ENCODE measurements at regions not wholly inside any gene's neighbourhood (a gene's known extent, or its start where the extent isn't known, plus 50 kb on each side); places are given as distances from the start of the nearest gene placed in this dataset.
"Not testable (repeated sequence)": the region's sequence is repeated elsewhere in the genome, so short reads cannot be mapped to it uniquely, and the experiment has no call there.

DNA sequence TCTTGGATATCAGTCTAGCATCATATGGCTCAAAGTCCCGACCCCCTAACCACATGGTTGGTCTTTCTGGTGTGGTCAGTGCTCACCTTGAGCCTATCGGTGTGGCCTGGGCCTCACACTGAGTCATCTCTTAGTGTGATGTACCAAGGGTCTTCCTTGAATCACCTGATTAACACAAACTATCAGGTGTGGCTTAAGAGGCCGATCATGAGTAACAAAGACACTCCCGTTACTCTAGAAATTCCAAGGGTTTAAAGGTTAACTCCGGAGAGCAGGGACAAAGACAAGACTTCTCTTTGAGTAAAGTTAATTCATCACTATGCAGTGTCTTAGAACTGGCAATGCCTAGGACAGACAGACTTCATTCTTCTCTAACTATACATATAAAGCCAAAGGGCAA is 52.3 kb upstream of the ARMC3 start:
- no peak for DNase-seq (ENCODE audit: low read depth)

DNA sequence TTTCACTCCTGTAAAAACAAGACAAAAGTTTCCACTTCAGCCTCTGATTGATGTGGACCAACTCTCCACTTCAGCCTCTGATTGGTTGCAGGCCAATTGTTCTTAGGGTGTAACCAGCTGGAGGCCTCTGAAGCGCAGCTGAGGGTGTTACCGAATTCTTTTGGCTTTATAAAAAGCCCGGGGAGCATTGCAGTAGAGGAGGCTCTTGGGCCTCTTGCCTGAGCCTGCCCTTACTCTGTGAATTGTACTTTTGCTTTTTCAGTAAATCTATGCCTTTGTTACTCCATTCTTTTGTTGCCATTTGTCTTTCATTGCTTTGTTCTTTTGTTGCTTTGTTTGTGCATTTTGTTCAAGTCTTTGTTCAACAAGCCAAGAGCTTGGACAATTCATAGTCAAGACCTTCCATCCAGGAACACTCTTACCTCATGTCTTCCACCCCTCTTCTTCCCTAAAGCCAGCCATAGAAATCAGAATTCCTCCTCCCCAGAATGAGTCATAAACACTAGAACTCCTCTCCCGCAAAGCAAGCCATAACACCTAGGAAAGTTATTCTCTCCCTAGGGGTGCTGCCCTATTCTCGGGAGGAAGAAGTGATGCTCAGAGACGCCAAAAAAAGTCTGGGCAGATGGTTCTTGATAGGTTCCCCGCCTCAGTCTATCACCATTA is 53.5 kb upstream of the ARMC3 start:
- no peak for DNase-seq (ENCODE audit: low read depth)

DNA sequence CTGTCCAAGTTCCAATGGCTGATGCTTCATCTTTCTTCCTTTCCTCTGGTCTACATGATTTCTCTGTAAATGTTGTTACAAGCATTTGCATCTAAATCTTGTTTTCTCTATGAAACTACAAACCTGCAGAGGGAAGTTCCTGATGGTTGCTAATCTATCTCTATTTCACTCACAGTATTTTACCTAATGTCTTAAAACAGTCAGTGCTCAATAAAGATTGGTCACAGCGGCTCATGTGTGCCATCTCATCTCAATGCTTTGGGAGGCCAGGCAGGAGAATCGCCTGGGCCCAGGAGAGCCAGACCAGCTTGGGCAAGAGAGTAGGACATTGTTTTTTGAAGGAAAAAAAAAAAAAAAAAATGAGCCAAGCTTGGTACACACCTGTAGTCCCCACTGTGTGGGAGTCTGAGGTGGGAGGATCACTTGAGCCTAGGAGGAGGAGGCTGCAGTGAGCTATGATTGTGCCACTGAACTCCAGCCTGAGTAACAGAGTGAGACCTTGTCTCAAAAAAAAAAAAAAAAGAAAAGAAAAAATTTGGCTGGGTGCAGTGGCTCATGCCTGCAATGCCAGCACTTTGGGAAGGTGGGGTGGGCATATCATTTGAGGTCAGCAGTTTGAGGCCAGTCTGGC is 71.3 kb upstream of the ARMC3 start:
- DNase-seq (ENCODE audit: low read depth), result no peak

DNA sequence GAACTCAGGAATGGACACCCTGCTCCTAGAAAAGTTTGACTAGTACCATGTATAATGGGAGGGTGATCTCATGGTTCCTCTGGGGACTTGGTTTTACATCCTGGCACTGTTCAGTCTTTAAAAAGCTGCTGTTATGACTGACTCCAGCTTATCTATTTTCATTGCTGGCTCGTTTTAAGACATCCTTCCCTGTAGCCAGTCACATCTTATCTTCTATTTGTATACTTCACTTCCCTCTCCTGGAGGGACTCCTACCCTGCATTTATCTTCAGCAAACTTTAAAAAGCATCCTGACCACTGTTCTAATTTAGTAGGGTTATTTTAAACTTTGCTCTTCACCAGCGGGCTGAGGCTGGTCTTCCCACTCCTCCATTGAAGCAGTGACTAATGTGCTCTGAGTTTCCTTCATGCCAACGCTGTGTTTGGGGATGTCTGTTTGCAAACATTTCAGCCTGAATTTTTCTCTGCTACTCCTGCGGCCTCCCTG is 72.9 kb upstream of the ARMC3 start:
- no peak for DNase-seq (ENCODE audit: low read depth)

DNA sequence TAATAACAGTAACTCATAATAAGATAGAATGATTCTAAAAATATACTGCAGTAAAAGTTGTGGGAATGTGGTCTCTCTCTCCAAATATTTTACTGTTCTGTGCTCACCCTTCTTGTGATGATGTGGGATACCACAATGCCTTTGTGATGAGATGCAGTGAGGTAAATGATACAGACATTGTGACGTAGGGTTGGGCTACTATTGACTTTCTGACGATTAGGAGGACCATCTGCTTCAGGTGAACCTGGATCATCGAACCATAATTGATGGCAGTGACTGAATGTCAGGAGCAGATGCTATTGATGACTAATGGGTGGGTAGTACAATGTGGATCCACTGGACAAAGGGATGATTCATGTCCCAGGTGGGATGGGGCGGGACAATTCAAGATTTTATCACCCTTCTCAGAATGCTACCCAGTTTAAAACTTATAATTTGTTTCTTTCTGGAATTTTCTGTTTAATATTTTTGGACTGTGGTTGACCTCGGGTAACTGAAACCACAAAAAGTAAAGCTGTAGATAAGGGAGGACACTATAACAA is 73.9 kb upstream of the ARMC3 start:
- DNase-seq (ENCODE audit: low read depth), result no peak

DNA sequence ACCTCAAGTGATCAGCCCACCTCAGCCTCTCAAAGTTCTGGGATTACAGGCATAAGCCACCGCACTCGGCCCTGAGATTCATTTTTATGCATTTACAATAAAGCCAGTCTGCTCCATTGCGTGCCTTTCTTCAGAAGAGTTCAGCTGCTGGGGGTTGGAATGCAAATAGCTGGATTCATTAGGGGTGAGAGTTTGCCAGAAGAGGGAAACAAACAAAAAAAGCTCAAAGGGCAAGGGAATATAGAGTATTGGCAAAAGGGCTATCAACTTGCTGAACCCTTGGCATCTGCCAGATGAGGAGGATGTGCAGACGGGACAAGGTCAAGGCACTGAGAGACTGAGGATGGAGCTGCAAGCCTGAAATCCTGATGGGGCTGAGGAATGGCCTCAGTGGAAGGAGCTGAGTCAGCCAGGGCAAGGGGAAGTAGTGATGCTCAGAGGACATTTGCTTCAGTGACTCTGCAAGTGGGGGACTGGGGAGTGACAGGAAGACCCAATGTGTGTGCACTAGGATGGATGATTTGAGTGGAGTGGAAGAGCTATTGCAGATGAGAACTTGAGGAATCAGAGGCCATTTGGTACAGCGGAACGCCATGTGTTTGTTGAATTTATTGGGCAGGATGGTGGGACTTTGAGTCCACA is 75.0 kb upstream of the ARMC3 start:
- DNase-seq (ENCODE audit: low read depth), result no peak

DNA sequence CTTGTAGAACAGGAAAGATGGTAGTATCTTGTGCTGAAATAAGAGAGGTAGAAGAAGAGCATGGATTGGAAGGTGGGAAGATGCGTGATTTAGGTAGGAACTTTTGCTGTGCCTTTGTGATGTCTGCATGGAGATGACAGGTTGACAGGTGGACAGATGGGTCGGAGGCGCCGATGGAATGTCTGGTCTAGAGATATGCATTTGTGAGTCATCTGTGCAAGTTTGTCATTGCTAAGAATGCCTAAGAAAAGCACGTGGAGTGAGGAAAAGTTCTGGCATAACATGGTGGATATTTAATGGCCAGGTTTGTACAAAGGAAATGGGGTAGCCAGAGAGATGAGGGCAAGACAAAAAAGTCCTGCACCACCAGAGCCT is 76.0 kb upstream of the ARMC3 start:
- DNase-seq (ENCODE audit: low read depth), result no peak

DNA sequence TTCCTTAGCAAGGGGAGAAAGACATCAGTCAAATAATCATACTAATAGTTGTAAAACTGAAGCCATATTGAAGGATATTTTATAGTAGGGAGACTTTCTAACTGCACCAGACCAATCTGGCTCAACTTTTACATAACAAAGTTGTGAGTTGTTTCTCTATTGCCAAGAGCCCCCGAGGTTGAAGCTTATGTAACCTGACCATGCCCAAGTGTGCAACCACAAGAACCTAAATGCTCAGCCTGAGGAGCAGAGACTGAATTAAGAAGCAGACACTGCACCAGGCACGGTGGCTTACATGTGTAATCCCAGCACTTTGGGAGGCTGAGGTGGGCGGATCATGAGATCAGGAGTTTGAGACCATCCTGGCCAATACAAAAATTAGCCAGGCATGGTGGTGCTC is 77.3 kb upstream of the ARMC3 start:
- DNase-seq (ENCODE audit: low read depth), result no peak

DNA sequence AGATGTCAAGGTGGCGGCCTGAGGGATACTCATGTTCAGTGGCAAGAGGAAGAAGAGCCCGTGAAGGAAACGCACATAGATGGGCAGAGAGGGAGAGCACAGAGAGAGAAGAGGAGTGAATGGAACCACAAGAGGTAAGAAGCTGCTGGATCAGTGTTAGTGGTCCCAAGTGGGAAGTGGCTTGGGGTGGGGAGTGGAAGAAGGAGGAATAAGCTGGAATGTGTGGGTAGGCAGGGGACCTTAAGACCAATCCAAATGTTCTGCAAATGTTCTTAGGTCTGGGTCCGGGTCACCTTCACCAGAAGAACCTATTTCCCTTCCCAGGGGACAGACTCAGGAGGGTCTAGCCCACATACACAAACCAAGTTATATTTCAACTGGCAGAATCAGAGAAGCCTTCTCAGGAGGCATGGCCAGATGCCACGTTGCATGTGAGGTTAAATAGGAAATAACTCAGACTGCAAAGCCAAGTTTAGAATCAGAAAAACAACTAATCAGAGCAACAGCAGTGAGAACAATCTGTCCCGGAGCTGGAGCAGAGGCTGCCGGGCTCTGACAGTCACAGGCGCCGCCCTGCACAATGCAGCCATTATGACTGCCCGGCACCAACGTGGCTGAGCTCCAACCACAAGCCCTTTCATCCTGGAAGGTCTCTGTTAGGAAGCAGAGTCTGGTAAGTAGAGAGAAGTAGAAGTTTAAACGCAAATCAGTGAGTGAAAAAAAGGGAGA is 78.6 kb upstream of the ARMC3 start:
- no peak for DNase-seq (ENCODE audit: low read depth)

DNA sequence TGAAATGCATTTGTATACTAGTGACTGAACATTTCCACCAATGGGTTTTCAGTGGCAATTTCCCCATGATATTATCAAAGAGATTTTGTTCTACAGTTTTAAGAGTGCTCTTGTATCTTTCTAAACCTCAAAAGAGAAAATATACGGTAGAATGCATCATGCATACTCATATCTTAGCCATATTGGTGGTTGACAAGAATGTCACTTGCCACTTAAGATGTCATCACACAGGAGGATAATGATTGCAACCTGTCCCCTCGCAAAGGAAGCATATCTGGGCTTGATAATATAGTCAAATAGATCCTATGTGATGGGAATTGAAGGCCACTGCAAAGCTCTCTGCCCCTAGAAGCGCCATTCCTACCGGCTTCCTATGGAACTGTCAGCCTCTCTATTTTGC is 79.3 kb upstream of the ARMC3 start:
- DNase-seq (ENCODE audit: low read depth), result no peak

DNA sequence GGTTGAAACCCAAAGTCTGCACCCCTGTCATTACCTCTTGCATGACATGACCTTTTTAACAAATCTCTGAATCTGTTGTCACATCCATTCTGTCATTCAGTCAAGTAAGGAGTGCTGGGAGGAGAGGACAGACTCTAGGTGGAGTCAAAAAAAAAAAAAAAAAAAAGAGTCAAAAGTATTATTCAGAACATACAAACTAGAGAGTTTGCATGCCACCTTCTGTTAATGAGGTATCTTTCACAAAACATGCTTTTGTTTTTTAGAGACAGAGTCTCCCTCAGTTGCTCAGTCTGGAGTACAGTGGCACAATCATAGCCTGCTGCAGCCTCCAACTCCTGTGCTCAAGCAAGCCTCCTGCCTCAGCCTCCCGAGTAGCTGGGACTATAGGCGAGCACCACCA is 81.6 kb upstream of the ARMC3 start:
- DNase-seq (ENCODE audit: low read depth), result no peak

DNA sequence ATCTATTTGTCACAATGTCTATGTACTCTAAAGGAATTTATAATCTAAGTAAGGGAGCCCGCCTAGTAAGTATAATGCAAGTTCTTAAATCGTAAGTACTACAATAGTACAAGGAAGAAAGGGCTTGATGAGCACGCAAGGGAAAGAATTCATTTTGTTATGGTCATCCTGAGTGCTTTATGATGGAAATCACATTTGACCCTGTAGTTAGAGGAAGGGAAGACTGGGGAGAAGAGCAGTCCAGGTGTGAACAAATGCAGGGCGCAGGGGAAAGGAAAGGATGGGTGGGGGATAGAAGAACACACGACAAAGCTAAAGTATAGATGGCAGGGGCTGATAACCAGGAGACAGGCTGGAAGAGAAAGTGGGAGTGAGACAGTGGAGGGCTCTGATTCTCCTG is 88.2 kb upstream of the ARMC3 start:
- DNase-seq (ENCODE audit: low read depth), result no peak

DNA sequence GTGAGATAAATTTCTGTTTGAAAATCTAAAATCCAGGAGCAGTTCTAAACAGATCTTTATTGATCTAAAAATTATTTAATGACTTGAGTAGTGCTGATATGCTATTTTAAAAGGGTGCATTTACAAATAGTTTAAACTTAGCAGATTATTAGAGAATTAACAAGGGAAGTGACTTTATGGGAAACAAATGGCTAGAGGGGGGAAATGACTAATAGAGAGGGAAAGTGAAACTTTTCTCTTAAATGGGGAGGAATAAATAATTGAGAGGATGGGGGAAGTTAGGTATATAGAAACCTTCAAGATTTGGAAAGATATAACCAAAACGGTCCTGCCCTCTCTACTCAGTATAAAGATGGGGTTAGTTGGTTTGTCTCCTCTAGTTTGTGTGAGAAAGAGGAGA is 90.1 kb upstream of the ARMC3 start:
- DNase-seq (ENCODE audit: low read depth), result no peak

DNA sequence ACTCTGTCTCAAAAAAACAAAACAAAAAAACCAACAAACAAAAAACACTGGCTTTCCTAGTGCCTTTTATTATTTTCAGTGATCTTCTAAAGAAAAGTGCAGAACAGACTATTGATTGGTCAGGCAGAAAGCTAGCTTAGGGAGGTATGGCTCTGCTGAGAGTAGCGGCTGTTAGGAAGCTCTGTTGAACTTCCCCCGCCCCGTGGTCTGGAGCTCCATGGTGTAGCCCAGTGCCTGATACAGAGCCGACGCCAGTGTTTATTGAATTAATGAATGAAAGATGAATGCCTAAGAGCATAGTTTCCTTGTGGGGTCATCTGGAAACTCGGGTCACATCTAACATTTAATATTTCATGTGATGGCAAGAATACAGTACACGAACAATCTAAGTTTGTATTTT is 90.5 kb upstream of the ARMC3 start:
- DNase-seq (ENCODE audit: low read depth), result no peak

DNA sequence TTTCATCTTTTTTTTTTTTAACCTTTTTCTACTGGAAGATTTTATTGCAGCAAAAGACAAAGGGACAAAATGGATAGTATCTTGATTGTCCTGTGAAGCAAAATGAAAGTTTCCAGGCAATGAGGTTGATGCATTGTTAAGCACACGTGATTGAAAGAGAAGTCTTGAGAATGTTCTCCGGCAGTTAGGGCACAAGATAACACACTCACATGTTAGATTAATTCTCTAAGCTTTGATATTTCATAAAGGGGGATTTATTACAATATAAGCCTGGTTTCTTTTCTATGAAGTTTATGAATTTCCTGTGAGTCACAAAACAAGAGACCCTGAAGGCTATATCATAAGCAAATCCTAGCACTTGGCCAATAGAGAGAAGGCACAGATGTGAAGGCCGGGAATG is 93.4 kb upstream of the ARMC3 start:
- no peak for DNase-seq (ENCODE audit: low read depth)

DNA sequence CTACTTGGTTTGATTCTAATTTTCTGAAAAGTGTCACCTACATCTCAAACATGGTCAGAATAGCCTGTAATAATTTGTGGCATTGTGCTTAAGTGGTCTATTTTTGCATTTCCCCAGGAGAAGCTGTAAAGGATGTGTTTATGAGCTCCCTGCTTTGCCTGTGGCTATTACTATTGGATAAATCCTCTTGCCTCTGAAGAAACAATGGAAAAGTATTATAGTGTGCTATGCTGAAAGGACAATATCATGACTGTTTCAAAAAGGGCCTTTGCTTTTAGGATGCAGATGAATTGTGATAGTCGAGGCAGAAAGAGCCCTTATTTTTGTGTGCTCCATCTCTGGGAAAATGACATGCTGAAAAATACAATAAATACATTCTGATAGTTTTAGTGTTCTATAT is 94.1 kb upstream of the ARMC3 start:
- no peak for DNase-seq (ENCODE audit: low read depth)

DNA sequence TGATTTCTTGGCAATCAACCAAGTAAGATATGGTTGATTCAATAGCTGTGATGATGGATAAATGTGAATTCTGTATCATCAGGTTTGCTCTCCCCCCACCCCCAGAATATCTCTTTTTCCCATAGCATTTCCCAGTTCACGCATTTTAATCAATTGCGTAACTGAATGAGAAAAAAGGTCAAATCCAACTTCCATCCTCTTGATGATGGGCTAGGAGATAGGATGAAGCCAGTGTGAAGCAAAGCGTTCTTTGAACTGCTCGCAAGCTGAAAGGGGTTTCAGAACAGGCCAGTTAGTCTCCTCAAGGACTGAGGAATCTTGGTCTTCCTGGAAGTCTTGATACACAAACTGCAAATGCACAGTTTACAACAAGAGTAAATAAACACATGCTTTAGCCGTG is 94.5 kb upstream of the ARMC3 start:
- DNase-seq (ENCODE audit: low read depth), result no peak

DNA sequence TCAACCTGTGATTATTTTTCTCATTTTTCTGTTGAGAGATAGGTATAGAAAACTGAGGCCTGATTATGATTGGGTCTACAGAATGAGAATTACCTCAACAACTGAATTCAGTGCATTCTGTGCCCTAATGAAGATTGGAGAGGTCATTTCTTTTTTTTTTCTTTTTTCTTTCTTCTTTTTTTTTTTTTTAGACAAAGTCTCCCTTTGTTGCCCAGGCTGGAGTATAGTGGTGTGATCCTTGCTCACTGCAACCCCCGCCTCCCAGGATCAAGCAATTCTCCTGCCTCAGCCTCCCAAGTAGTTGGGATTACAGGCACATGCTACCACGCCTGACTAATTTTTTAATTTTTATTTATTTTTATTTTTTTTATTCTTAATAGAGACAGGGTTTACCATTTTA is 95.0 kb upstream of the ARMC3 start:
- no peak for DNase-seq (ENCODE audit: low read depth)

DNA sequence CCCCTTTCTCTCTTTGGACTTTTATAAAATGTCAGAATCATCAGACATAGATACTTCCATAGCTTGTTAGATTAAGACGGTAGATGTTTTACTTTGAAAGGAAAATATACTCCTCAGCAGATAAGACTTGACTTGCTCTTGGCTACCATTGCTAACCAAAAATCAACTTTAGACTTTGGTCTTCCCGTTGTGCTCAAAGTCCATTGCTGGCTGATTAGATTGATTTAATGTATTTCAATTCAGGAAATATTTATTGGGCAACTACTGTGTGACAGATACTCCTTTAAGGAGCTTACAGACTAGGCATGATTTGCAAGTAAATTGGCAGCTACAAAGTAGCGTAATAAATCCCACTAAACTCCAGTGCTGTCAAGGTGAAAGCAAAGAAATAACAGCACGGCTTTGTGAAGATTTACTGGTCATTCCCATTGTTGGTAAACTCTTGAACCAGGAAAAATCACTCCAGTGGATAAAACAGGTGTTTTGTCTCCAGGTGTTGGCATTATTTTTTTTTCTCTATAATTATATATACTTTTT is 95.7 kb upstream of the ARMC3 start:
- no peak for DNase-seq (ENCODE audit: low read depth)

DNA sequence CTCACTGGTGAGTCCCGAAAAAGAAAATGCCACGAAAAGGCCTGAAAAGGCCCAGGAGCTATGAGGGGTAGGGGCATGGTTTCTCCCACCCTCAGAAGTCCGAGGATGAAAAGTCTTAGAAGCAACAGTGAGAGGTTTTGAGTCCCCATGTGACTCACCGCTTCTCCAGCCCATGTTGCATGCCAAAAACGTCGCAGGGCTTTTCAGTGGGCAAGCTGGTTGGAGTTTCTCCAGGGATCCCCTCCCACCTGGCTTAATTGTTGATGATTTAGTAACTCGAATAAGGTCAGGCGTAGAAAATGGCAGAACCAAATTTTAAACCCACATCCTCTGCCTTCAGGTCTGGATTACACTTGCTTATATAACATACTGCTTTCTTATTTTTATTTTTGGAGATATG is 96.3 kb upstream of the ARMC3 start:
- no peak for DNase-seq (ENCODE audit: low read depth)

DNA sequence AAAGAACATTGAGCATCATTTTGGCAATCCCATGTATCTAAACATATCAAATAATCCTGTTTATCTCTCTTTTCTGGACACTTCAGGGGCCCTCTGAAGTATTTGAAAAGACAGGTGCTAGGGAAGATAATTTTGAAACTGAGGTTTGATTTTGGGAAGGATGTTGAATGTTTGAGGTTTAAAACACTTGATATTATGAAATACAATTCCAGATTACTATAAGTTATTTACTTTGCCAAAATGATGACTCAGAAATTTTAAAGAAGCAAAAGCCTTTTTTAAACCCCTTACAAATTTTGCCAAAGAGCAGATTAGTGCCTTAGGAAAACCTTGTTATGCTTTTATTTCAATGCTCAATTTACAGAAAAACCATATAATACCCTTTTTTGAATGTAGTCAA is 99.1 kb upstream of the ARMC3 start:
- not testable (repeated sequence) for DNase-seq (ENCODE audit: low read depth)

DNA sequence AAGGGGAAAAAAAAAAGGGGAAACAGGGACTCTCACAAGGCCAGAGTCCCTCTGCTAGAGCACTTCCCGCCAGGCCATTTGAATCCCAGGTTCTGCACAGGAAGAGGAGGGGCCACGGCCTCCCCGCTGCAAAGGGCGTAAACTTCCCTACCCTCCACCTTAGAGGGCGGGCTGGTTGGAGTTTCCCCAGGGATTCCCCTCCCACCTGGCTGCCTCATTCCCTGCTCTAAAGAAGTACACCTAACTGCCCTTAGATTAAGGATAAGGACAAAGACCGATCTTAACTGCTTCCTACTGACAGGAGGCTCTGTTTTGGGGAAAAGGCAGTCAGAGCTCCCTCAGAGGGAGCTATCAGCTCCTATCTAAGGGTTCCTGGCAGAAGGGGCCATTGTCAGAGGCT is 102.0 kb upstream of the ARMC3 start:
- DNase-seq (ENCODE audit: low read depth), result no peak

DNA sequence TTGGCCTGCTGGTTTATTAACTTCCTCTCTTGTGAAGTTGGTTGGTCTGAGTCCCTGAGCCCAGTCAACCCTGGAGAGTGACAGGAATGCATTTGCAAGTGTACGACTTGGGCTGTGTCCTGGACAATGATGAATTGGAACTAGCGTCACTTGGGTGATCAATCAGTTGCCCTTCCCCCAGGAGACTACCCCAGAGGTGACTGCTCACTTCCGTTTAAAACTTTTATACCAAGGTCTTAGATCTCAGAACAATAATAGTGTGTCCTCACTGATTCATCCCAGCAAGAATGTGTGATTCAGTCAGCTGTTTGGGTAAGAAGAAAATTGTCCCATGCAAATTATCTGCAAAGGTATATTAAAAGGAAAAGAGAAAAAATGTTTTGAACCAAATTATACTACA is 102.9 kb upstream of the ARMC3 start:
- no peak for DNase-seq (ENCODE audit: low read depth)
